ENCODE measurements at regions not wholly inside any gene's neighbourhood (a gene's known extent, or its start where the extent isn't known, plus 50 kb on each side); places are given as distances from the start of the nearest gene placed in this dataset.

GRCh38 chr6:121549736-121550135, 114.3 kb downstream of the GJA1 start:
- TF ChIP-seq EZH2 (IDR thresholded peaks at IDR 0.05), result no peak
- TF ChIP-seq CTCF (IDR thresholded peaks at IDR 0.05), result no peak
- TF ChIP-seq EZH2phosphoT487 (IDR thresholded peaks at IDR 0.05), result no peak

All from neural progenitor cell (in vitro differentiated cells).